IMR-90 (cell line): ENCODE measurements at regions not wholly inside any gene's neighbourhood (a gene's known extent, or its start where the extent isn't known, plus 50 kb on each side); places are given as distances from the start of the nearest gene placed in this dataset.

ENCODE experiments used
- ATAC-seq: fragments of 200-7000 bp; cut with Tn5 transposase; 2 replicates; pipeline ENCODE4 v1.9.1; 2020; ENCODE audit warnings: low read depth, mild to moderate bottlenecking, moderate library complexity
- BruUV-seq: library from RNA; stranded (reverse); fragments of 400-500 nt; replicated peaks from 2 replicates; lab custom pipeline; 2021; lab: Mats Ljungman, UMichigan
- CTCF ChIA-PET: fragments of 300-600 bp; formaldehyde crosslinking; extraction: SDS; loops from one replicate; lab custom pipeline; 2021; ENCODE audit warnings: antibody characterized with exemption; lab: Yijun Ruan, JAX
- POLR2A ChIA-PET: fragments of 300-600 bp; sonication (Branson Sonifier 250); formaldehyde crosslinking; loops from one replicate; lab custom pipeline; 2022; ENCODE audit warnings: antibody characterized with exemption; ENCODE audit not compliant: unreplicated experiment; lab: Charles Lee
- DNase-seq: peaks from one replicate; pipeline ENCODE4 v3.0.0; 2013
- H2AFZ ChIP-seq: replicated peaks from 2 replicates; pipeline ENCODE3; 2013; ENCODE audit warnings: low read length, mild to moderate bottlenecking; ENCODE audit not compliant: poor library complexity
- H2AK5ac ChIP-seq: 2 replicates; pipeline ENCODE4 v1.6.1; 2013; ENCODE audit warnings: low read depth, low read length, inconsistent platforms
- H2AK9ac ChIP-seq: replicated peaks from 2 replicates; pipeline ENCODE3; 2013; ENCODE audit warnings: mild to moderate bottlenecking, low read depth, low read length, moderate library complexity; ENCODE audit not compliant: poor library complexity
- H2BK120ac ChIP-seq: 2 replicates; pipeline ENCODE4 v1.6.1; 2013; ENCODE audit warnings: low read depth, low read length, inconsistent platforms
- H2BK15ac ChIP-seq: 3 replicates; pipeline ENCODE4 v1.6.1; 2013; ENCODE audit warnings: low read depth, low read length, inconsistent platforms
- H2BK20ac ChIP-seq: 2 replicates; pipeline ENCODE4 v1.6.1; 2013; ENCODE audit warnings: low read depth, mild to moderate bottlenecking, inconsistent platforms, low read length, moderate library complexity
- H2BK5ac ChIP-seq: 2 replicates; pipeline ENCODE4 v1.6.1; 2013; ENCODE audit warnings: mild to moderate bottlenecking, low read depth, low read length, inconsistent platforms; ENCODE audit not compliant: poor library complexity, severe bottlenecking
- H3K14ac ChIP-seq: replicated peaks from 2 replicates; pipeline ENCODE4 v1.6.1; 2013; ENCODE audit warnings: low read depth, low read length, inconsistent platforms
- H3K18ac ChIP-seq: 2 replicates; pipeline ENCODE4 v1.6.1; 2013; ENCODE audit warnings: low read depth, low read length, control low read depth
- H3K23ac ChIP-seq: 2 replicates; pipeline ENCODE4 v1.6.1; 2013; ENCODE audit warnings: low read depth, low read length, inconsistent platforms
- H3K27ac ChIP-seq: 2 replicates; pipeline ENCODE4 v1.5.1; 2013; ENCODE audit warnings: mild to moderate bottlenecking, control low read depth, low read length; ENCODE audit not compliant: insufficient read depth
- H3K27me3 ChIP-seq: 2 replicates; pipeline ENCODE4 v1.6.1; 2013; ENCODE audit warnings: low read length; ENCODE audit not compliant: control insufficient read depth, insufficient read depth
- H3K36me3 ChIP-seq: 2 replicates; pipeline ENCODE4 v1.6.1; 2013; ENCODE audit warnings: low read length, mixed read lengths; ENCODE audit not compliant: control insufficient read depth, insufficient read depth
- H3K4ac ChIP-seq: 2 replicates; pipeline ENCODE4 v1.6.1; 2013; ENCODE audit warnings: low read depth, low read length, inconsistent platforms
- H3K4me1 ChIP-seq: 2 replicates; pipeline ENCODE4 v1.6.1; 2013; ENCODE audit warnings: low read length, mixed read lengths; ENCODE audit not compliant: control insufficient read depth, insufficient read depth
- H3K4me2 ChIP-seq: 2 replicates; pipeline ENCODE4 v1.6.1; 2013; ENCODE audit warnings: low read depth, mild to moderate bottlenecking, control low read depth, low read length, moderate library complexity
- H3K4me3 ChIP-seq: 2 replicates; pipeline ENCODE4 v1.5.1; 2013; ENCODE audit warnings: low read depth, mild to moderate bottlenecking, control low read depth, low read length, moderate library complexity; ENCODE audit not compliant: insufficient read depth
- H3K56ac ChIP-seq: 2 replicates; pipeline ENCODE4 v1.6.1; 2013; ENCODE audit warnings: low read length, inconsistent platforms; ENCODE audit not compliant: insufficient read depth; ENCODE audit errors: extremely low read depth
- H3K79me1 ChIP-seq, 2 experiments: 2 replicates each; pipeline ENCODE4 v1.6.1; 2013; ENCODE audit warnings: low read length in 2 of 2, inconsistent platforms in 1 of 2, low read depth in 1 of 2
- H3K9ac ChIP-seq: 2 replicates; pipeline ENCODE4 v1.6.1; 2013; ENCODE audit warnings: low read depth, low read length, control low read depth
- H3K9me1 ChIP-seq: 2 replicates; pipeline ENCODE4 v1.6.1; 2013; ENCODE audit warnings: low read length, inconsistent platforms; ENCODE audit not compliant: insufficient read depth
- H3K9me3 ChIP-seq: 2 replicates; pipeline ENCODE4 v1.6.1; 2013; ENCODE audit warnings: low read length; ENCODE audit not compliant: control insufficient read depth, insufficient read depth
- H4K20me1 ChIP-seq: 2 replicates; pipeline ENCODE4 v1.6.1; 2013; ENCODE audit warnings: low read length, inconsistent platforms; ENCODE audit not compliant: insufficient read depth
- H4K5ac ChIP-seq: 2 replicates; pipeline ENCODE4 v1.6.1; 2013; ENCODE audit warnings: mild to moderate bottlenecking, low read depth, low read length, control low read depth
- H4K8ac ChIP-seq, 2 experiments: 2 replicates each; pipeline ENCODE4 v1.6.1; 2013; ENCODE audit warnings: low read depth in 2 of 2, low read length in 2 of 2, control low read depth in 1 of 2, inconsistent platforms in 1 of 2
- H4K91ac ChIP-seq: 2 replicates; pipeline ENCODE4 v1.6.1; 2013; ENCODE audit warnings: low read depth, low read length, inconsistent platforms; ENCODE audit not compliant: insufficient read depth
- CTCF ChIP-seq: conservative IDR thresholded peaks from 2 replicates; pipeline ENCODE4 v1.5.1; 2012; ENCODE audit warnings: mild to moderate bottlenecking, low read depth, low read length, improper control_type of control experiment
- FOS ChIP-seq: fragments of 150-350 bp; IDR thresholded peaks from 2 replicates; pipeline ENCODE4 v1.6.1; 2016; ENCODE audit warnings: low read depth, low read length
- MXI1 ChIP-seq: IDR thresholded peaks from 2 replicates; pipeline ENCODE4 v1.6.1; 2012; ENCODE audit warnings: low read depth, mild to moderate bottlenecking, low read length, moderate library complexity, borderline replicate concordance
- NFE2L2 ChIP-seq: fragments of 150-350 bp; IDR thresholded peaks from 2 replicates; pipeline ENCODE4 v1.6.1; 2016; ENCODE audit warnings: low read depth, mild to moderate bottlenecking, low read length
- POLR2A ChIP-seq: IDR thresholded peaks from 2 replicates; pipeline ENCODE4 v1.6.1; 2012; ENCODE audit warnings: mild to moderate bottlenecking, low read depth, low read length
- RAD21 ChIP-seq: IDR thresholded peaks from 2 replicates; pipeline ENCODE4 v1.6.1; 2012; ENCODE audit warnings: low read length, improper control_type of control experiment
- WGBS, 2 experiments: methylation state at CpG; one replicate each; pipeline versions ENCODE4 v1.1.5 to v1.1.7; 2013; ENCODE audit warnings: missing lambda C conversion rate in 2 of 2; ENCODE audit not compliant: insufficient read length in 1 of 2; ENCODE audit errors: extremely low coverage in 2 of 2; 5-methylcytosine and 5-hydroxymethylcytosine counted together
- dilution Hi-C: fragments of 300-500 bp; cut with HindIII; formaldehyde crosslinking; loops from one replicate; pipeline ENCODE4 v1.14.3; 2018; ENCODE audit warnings: low sequenced_read_pairs; ENCODE audit not compliant: unreplicated experiment
- in situ Hi-C: fragments of 300-500 bp; cut with MboI; formaldehyde crosslinking; loops from 3 replicates; pipeline ENCODE4 v1.14.3; 2019; ENCODE audit warnings: low sequenced_read_pairs, inconsistent platforms, mixed read lengths
- intact Hi-C: fragments of 100-400 bp; cut with micrococcal nuclease; formaldehyde crosslinking; loops from 2 replicates; pipeline ENCODE4 v1.10.0; 2022

- Histone ChIP-seq H4K91ac (no peak overlapping the region), H3K4ac (no peak overlapping the region), H3K4me2 (no peak overlapping the region), H3K27ac (no peak overlapping the region), H3K9ac (no peak overlapping the region), H3K79me1 (no peaks in the 10 kb centered on the region), H3K4me1 (no peaks in the 10 kb centered on the region), H4K8ac (no peak overlapping the region), H3K14ac (no peak overlapping the region), H3K23ac (no peak overlapping the region), H3K36me3 (no peaks in the 10 kb centered on the region), H3K9me1 (no peaks in the 10 kb centered on the region), H2BK15ac (no peak overlapping the region), H2AFZ (no peak overlapping the region), H3K4me3 (no peak overlapping the region), H3K9me3 (no peaks in the 10 kb centered on the region), H3K56ac (no peak overlapping the region), H2AK9ac (no peak overlapping the region), H4K5ac (no peak overlapping the region), H4K20me1 (no peaks in the 10 kb centered on the region), H2BK5ac (no peak overlapping the region), H2AK5ac (no peak overlapping the region), H3K27me3 (no peaks in the 10 kb centered on the region), H3K18ac (no peak overlapping the region), H2BK20ac (no peak overlapping the region), H2BK120ac (no peak overlapping the region)
- no TSS peak for BruUV-seq
- TF ChIP-seq MXI1 (no peak), CTCF (no peak), POLR2A (no peak), FOS (no peak), NFE2L2 (no peak), RAD21 (no peak)
- ChIA-PET CTCF (no interaction called here), POLR2A (no interaction called here)
- no CpG with 5 or more reads among the region's 8 CpGs for WGBS, 2 experiments
- dilution Hi-C loops = no loop called here
- ATAC-seq = no peak
- in situ Hi-C loops = no loop called here
- intact Hi-C loops = no loop called here
- no peak for DNase-seq
Measured at GRCh38 chr10:4017336-4017735, 232.3 kb upstream of the KLF6 start.
